GM18907 (cell line): ENCODE measurements at regions not wholly inside any gene's neighbourhood (a gene's known extent, or its start where the extent isn't known, plus 50 kb on each side); places are given as distances from the start of the nearest gene placed in this dataset.

ENCODE experiments used
- ATAC-seq: cut with Tn5 transposase; IDR thresholded peaks from one replicate; pipeline ENCODE4 v1.9.1; 2021; ENCODE audit warnings: mild to moderate bottlenecking, moderate library complexity; ENCODE audit not compliant: unreplicated experiment

DNA sequence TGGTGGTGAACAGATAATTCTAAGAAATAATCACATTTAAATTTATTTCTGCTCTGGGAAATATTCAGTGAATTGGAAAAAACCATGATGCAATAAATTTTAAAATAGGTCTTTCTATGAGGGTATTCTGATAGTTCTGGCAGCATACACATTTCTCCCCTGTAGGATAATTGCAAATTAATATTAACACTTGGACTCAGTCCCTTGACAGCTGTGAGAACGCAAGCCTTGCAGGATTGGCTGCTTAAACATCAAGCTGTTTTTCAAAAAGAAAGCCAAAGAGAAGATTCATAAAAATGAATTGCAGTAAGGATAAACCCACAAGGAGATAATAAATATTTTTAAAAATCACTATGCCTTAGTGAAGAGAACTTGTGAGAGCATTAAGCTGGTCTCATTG is 180.0 kb downstream of the MTRR start:
- no peak for ATAC-seq

- no peak for ATAC-seq
These were observed 181.7 kb downstream of the MTRR start for GRCh38 chr5:8050616-8051175.

- no peak for ATAC-seq
These were observed 184.3 kb downstream of the MTRR start for GRCh38 chr5:8053270-8053669.

DNA sequence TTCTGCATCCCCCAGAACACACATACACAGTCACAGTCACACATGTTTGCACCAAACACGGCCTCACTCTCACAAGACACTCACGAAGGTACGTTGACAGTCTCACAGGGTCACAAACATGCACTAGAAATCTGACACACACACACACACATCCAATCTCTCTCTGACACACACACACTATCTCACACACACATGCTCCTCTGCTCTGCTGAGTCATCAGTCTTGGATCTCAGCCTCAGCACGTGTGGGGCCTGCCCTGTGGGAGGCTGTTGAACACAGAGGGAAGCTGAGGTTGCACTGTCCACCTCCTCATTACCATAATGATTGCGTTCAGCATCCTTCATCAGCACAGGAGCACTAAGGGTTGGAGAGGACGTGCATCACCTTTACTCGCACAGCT is 188.8 kb downstream of the MTRR start:
- ATAC-seq = no peak

GRCh38 chr5:8058616-8059190 is 189.8 kb downstream of the MTRR start:
- no peak for ATAC-seq

DNA sequence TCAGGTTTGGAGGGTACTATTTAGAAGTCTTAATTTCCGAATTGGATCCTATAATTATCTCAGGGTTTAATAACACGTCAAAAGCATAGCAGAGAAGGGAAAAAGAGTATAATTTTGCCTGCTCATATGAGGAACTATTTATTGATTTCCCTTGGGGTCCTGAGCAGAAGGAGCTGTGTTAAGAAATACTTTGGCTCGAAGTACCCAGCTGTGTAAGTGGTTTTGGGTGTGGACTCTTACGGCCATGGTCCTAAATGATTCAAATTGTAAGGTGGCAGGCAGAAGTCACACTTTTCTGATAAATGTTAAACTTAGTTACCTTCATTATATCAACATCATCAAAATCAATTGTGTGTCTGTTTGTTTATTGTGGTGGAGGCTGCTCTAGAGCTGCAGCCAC is 190.4 kb downstream of the MTRR start:
- ATAC-seq = no peak

GRCh38 chr5:8060235-8060952 is 191.4 kb downstream of the MTRR start:
- ATAC-seq = no peak

GRCh38 chr5:8060953-8061429 is 192.0 kb downstream of the MTRR start:
- no peak for ATAC-seq

- ATAC-seq = no peak
These were observed 193.6 kb downstream of the MTRR start for GRCh38 chr5:8062521-8062920.

DNA sequence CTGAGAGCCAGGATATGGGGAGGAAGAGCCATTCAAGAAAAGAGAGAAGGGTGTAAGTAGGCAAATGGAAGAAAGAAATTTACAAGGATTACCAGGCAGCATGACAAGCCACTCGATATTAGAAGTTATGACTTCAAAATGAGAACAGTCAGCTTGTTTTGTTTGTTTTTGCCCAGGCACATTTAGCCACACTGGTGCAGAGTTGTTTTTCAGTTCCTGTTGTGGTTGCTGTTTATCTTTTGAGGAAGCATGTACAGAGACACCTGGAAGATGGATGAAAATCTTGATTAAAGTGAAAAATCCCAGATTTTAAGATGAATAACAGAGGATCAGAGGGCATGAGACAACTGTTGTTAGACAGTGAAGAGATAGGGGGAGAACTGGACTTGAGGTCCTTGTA is 199.1 kb downstream of the MTRR start:
- no peak for ATAC-seq

DNA sequence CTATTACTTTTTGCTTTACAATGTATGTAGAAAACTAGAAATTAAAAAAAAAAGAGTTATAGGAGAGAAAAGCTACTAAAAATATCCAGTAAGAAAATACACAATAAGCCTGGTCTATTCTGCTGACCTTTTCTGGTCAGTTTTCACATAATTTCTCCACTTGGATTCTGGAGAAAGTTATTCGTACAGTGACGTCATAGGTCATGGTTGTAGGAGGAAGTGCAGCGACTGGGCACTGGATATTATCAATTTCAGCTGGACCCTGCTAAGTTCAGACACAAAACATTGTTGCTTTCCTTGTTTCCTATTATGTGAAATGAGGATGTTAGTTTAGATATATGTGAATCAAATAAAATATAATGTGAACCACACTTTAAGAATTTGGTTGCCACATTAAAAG is 201.2 kb downstream of the MTRR start:
- ATAC-seq = no peak

DNA sequence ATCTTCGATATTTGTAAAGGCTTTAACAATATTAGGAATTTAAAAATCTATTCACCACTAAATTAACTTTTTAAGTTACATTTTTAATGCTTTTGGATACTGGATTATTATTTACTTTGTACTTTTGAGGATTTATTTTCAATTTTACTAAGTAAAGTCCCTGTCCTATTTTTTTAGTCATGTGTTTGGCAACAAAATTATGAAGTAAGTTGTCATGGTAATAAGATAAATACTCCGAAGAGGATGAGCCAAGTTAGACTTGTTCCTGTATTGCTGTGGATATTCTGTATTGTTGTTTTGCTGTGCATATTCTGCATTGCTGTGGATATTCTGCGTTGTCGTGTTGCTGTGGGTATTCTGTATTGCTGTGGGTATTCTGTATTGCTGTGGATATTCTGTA is 210.1 kb downstream of the MTRR start:
- no peak for ATAC-seq

- ATAC-seq = no peak
These were observed 212.2 kb downstream of the MTRR start for GRCh38 chr5:8081179-8081578.

GRCh38 chr5:8093669-8094068 is 224.7 kb downstream of the MTRR start:
- no peak for ATAC-seq

DNA sequence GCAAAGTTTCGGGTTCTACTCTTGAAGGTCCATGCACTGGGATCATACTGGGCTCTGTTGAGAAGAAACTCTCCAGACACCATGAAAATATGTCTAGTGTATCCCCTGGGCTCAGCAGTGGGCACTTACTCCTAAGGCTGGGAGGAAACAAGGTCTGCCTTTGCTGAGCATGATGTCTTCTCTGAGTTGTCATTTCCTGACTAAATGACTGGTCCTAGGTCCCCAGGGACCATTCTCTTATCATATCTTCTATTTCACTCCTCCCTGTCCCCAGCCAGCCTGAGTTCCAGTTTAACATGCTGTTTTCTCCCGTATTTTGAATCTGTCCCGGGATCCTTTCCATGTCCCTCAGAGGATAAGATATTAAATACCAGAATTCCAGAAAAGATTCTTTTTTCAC is 225.4 kb downstream of the MTRR start:
- ATAC-seq = peak; percentile 44

- ATAC-seq = no peak
These were observed 228.2 kb downstream of the MTRR start for GRCh38 chr5:8097146-8097545.

- no peak for ATAC-seq
These were observed 229.1 kb downstream of the MTRR start for GRCh38 chr5:8098081-8098480.

- ATAC-seq = no peak
These were observed 233.8 kb downstream of the MTRR start for GRCh38 chr5:8102714-8103113.

DNA sequence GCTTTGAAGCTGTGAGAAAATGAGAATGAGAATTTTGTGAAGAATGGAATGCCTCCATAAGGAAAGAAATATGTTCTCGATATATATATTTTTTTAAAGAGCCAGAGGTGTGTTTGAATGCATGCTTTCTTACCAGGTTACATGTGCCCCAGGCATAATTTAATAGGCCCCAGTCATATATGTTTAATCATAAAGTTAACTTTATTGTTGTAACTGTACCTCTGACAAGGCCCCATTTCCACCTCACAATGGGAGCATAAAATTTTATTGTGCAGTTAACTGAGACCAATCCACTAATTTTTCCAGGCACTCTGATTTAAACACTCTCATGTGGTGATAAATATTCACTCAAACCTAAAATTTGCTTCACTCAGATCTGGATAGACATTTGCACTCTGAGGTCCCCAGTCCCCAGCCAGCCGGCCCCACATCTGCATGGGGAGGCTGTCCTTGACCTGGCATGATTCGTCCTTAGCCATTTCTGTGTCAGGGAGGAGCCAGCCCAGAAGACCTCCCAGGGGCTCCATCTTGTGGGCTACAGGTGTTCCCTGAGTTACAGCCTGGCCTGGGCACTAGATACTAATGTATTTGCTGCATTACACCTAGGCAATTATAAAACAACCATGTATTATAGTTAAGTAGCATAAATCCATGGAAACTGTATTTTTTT is 245.8 kb downstream of the MTRR start:
- ATAC-seq = no peak

- ATAC-seq = no peak
These were observed 254.6 kb downstream of the MTRR start for GRCh38 chr5:8123559-8123958.

- ATAC-seq = no peak
These were observed 265.7 kb downstream of the MTRR start for GRCh38 chr5:8134609-8135008.

DNA sequence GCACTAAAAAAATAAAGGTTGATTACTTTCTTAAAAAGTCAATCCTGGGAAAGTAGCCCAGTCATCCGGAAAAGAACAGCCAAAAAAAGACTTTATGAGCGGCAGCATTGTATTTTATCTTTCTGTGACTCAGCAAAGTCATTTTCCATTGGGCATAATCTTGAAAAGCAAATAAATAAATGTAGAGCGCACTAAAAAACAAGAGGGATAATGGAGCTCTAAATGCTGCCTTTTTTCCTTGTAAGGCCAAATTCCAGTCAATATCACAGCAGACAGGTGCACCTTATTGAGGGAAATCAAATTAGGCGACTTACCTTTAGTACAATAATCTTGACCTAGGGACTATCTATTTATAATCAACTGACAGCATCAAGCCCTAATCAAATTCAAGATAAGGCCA is 266.8 kb downstream of the MTRR start:
- no peak for ATAC-seq
